SKM-1 (cell line): ENCODE measurements at regions not wholly inside any gene's neighbourhood (a gene's known extent, or its start where the extent isn't known, plus 50 kb on each side); places are given as distances from the start of the nearest gene placed in this dataset.
"Not testable (repeated sequence)": the region's sequence is repeated elsewhere in the genome, so short reads cannot be mapped to it uniquely, and the experiment has no call there.

Source experiments
- DNase-seq: peaks from one replicate; lab custom pipeline; 2025; ENCODE audit not compliant: unreplicated experiment; lab: John Stamatoyannopoulos, UW

DNA sequence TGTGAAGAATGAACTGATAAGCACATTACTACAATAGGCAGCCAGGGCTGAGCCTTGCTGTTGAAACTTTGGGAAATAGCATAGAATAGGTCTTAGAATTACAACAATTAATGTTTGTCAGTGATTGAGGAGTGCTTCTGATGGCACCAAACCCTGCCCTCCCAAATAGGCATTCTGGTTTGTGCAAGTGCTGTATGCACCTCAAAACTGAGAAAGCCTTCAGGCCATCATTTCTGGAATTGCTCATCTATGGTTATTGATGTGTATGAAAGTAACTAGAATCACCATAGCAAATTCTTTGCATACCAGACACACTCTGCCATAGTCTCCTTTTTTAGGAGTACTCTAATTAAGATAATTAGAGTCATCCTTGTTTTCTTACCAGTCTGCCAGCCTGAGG lies 585.0 kb upstream of the MBL2 start:
- no peak for DNase-seq

- no peak for DNase-seq
Observed at GRCh38 chr10:53356616-53357349, 584.2 kb upstream of the MBL2 start.

GRCh38 chr10:53342531-53342930 lies 569.9 kb upstream of the MBL2 start:
- not testable (repeated sequence) for DNase-seq

- DNase-seq, result not testable (repeated sequence)
Observed at GRCh38 chr10:53338199-53338598, 565.6 kb upstream of the MBL2 start.

DNA sequence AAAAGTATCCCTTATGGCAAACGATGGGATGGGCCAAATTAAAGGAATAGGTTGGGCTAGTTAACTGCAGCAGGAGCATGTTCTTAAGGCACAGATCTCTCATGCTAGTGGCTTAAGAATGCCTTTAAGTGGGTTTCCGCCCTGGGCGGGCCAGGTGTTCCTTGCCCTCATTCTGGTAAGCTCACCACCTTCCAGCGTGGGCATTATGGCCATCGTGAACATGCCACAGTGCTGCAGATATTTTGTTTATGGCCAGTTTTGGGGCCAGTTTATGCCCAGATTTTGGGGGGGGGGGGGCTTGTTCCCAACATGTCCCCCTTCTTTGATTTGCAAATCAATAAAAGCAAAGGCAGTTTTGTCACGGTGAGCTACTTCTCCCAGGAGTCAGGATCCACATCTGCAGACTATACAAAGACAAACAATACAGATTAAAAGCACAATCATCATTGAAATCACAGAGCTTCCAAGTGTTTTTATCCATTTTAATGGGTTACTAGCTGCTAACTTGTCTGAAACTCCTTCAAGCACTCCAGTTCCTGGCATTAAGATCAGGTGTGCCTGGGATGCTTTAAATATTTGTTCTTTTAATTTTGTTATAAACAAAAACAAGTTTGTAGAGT lies 563.3 kb upstream of the MBL2 start:
- DNase-seq, result not testable (repeated sequence)

- no peak for DNase-seq
Observed at GRCh38 chr10:53331460-53331859, 558.9 kb upstream of the MBL2 start.

DNA sequence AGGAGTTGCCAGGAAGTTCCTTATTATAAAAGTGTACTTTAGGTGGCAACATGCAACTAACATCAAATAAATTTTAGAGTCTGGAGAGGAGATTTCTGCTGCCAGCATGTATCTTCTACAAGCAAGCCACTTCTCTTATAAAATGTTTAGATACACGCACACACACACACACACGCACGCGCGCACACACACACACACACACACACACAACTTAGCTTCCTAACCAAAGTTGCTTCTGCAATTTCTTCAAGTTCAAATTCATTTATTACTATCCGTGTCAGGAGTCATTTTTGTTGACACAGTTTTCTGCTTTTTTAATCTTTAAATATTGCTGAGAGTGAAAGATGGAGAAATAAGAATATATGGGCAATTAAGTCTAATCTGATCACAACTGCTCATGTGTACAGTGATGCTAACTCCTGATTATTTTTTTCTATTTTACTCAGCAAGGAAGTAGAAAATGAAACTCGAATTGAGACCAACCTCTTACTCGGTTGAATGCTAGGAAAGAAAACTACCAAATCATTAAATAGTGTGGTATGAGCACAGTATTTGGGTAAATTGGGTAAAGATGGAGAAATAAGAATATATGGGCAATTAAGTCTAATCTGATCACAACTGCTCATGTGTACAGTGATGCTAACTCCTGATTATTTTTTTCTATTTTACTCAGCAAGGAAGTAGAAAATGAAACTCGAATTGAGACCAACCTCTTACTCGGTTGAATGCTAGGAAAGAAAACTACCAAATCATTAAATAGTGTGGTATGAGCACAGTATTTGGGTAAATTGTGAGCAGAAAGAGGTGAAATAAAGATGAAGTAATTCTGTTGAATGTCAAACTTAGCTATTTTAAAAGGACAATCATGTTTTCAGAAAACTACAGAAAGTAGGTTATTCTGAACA lies 554.1 kb upstream of the MBL2 start:
- not testable (repeated sequence) for DNase-seq

DNA sequence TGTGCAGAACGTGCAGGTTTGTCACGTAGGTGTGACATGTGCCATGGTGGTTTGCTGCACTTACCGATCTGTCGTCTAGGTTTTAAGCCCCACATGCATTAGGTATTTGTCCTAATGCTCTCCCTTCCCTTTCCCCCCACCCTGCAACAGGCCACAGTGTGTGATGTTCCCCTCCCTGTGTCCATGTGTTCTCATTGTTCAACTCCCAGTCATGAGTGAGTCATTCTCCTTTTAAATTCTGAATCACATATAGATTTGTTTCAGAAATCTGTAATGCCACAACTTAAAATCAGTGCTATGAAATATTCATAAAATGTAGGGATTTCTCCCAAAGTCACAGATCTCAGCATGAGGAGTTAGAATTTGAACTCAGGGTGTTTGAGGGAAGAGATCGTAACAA lies 552.5 kb upstream of the MBL2 start:
- no peak for DNase-seq

GRCh38 chr10:53315709-53316108 lies 543.1 kb upstream of the MBL2 start:
- DNase-seq, result no peak

GRCh38 chr10:53314876-53315275 lies 542.3 kb upstream of the MBL2 start:
- no peak for DNase-seq

DNA sequence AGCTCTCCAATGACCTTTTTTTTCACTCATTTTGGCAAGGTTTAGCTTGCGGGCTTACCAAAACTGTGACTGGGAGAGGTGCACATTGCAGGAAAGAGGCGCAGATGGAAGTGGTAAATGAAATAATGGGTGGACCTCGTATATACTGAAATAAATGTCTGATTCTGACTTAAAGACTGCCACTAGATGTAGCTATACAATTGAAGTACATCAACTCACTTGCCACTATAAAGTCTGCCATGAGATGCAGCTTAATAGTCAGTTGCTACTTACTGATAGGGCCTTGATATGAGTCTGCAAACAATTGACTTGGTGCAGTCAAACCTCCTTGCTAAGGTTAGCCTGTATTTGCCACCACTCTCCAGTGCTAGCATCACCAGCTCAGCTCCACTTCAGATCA lies 525.9 kb upstream of the MBL2 start:
- no peak for DNase-seq

- DNase-seq, result no peak
Observed at GRCh38 chr10:53284615-53285182, 512.1 kb upstream of the MBL2 start.

- DNase-seq, result no peak
Observed at GRCh38 chr10:53276797-53277196, 504.2 kb upstream of the MBL2 start.

DNA sequence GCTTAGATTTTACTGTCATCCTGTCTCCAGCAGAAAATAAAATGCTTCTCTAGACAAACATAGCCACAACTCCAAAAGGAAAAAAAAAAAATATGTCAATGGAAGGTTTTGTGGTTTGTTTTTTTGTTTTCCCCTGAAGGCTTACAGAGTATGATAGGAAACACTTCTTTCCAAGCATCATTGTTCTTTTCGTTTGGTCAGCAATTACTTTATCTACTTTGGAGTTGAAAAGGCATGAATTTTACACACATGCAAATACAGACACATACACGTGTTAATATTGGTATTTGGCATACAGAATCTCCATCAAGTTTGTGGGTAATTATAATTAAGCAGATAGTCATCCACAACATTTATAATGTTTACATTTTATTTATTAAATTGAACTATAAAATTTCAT lies 496.9 kb upstream of the MBL2 start:
- no peak for DNase-seq

- no peak for DNase-seq
Observed at GRCh38 chr10:53260213-53260612, 487.6 kb upstream of the MBL2 start.

GRCh38 chr10:53256623-53257022 lies 484.0 kb upstream of the MBL2 start:
- no peak for DNase-seq

GRCh38 chr10:53255661-53256205 lies 483.1 kb upstream of the MBL2 start:
- no peak for DNase-seq

- no peak for DNase-seq
Observed at GRCh38 chr10:53253221-53253620, 480.6 kb upstream of the MBL2 start.

DNA sequence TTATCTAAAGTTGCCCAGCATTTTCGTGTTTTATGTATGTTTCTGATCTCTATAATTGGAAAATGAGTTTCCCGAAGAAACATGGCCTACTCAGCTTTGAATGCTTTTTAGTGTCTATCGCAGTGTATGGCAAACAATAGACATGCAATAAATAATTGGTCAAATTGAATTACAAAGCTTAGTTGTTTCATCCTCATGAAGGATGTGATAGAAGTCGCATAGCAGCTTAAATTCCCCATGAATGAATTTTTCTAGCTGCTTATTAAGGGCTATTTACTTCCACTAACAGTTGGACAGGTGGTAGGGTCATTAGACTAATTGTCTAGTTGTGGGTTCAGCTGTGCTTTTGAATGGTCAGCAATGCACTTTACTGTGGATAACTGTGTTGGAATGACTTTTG lies 467.3 kb upstream of the MBL2 start:
- no peak for DNase-seq

DNA sequence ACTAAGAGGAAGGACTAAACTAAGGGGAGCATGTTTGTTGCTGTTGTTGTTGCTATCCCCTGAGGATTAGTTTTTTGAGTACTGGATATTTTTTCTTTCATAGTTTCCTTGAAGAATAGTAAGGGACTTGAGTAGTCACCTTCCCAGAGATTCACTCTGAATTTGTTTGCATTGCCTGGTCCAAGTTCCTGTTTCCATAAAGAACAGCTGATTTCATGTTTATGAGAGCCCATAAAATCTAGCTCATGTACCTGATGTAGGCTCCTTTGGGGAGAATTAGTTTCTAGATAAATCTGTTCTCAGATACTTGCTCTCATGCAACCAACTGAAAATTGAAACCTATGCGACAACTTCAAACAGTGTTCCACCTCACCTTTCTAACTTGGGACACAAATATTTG lies 464.4 kb upstream of the MBL2 start:
- no peak for DNase-seq

- no peak for DNase-seq
Observed at GRCh38 chr10:53233749-53234148, 461.2 kb upstream of the MBL2 start.
